T follicular helper cell (primary cell): ENCODE measurements at regions not wholly inside any gene's neighbourhood (a gene's known extent, or its start where the extent isn't known, plus 50 kb on each side); places are given as distances from the start of the nearest gene placed in this dataset.
"Not testable (repeated sequence)": the region's sequence is repeated elsewhere in the genome, so short reads cannot be mapped to it uniquely, and the experiment has no call there.

Source experiments
- DNase-seq: peaks from one replicate; pipeline ENCODE4 v3.0.0-alpha.2; 2020; ENCODE audit warnings: low read depth

GRCh38 chr7:149995369-149996026 lies 121.7 kb downstream of the ATP6V0E2 start:
- not testable (repeated sequence) for DNase-seq

- not testable (repeated sequence) for DNase-seq
These were observed 127.2 kb downstream of the ATP6V0E2 start for GRCh38 chr7:150000780-150001599.

- DNase-seq = no peak
These were observed 129.6 kb downstream of the ATP6V0E2 start for GRCh38 chr7:150003304-150003810.

- not testable (repeated sequence) for DNase-seq
These were observed 130.2 kb downstream of the ATP6V0E2 start for GRCh38 chr7:150003973-150004372.

GRCh38 chr7:150004843-150005242 lies 131.1 kb downstream of the ATP6V0E2 start:
- not testable (repeated sequence) for DNase-seq

- not testable (repeated sequence) for DNase-seq
These were observed 136.0 kb downstream of the ATP6V0E2 start for GRCh38 chr7:150009620-150010303.

GRCh38 chr7:150016651-150017189 lies 143.0 kb downstream of the ATP6V0E2 start:
- DNase-seq = not testable (repeated sequence)

GRCh38 chr7:150020210-150020609 lies 146.4 kb downstream of the ATP6V0E2 start:
- not testable (repeated sequence) for DNase-seq

GRCh38 chr7:150024550-150025490 lies 151.1 kb downstream of the ATP6V0E2 start:
- not testable (repeated sequence) for DNase-seq

GRCh38 chr7:150025802-150026201 lies 152.0 kb downstream of the ATP6V0E2 start:
- not testable (repeated sequence) for DNase-seq

GRCh38 chr7:150028344-150029012 lies 154.7 kb downstream of the ATP6V0E2 start:
- DNase-seq = not testable (repeated sequence)

- not testable (repeated sequence) for DNase-seq
These were observed 155.2 kb downstream of the ATP6V0E2 start for GRCh38 chr7:150029013-150029389.

GRCh38 chr7:150031733-150032132 lies 158.0 kb downstream of the ATP6V0E2 start:
- not testable (repeated sequence) for DNase-seq

- not testable (repeated sequence) for DNase-seq
These were observed 159.9 kb downstream of the ATP6V0E2 start for GRCh38 chr7:150033711-150034110.

GRCh38 chr7:150035769-150036168 lies 162.0 kb downstream of the ATP6V0E2 start:
- DNase-seq = not testable (repeated sequence)

- DNase-seq = not testable (repeated sequence)
These were observed 165.3 kb downstream of the ATP6V0E2 start for GRCh38 chr7:150039061-150039460.

- not testable (repeated sequence) for DNase-seq
These were observed 168.5 kb downstream of the ATP6V0E2 start for GRCh38 chr7:150042281-150042680.

- not testable (repeated sequence) for DNase-seq
These were observed 171.0 kb downstream of the ATP6V0E2 start for GRCh38 chr7:150044771-150045170.

GRCh38 chr7:150045596-150045995 lies 171.8 kb downstream of the ATP6V0E2 start:
- not testable (repeated sequence) for DNase-seq
